Activated CD4-positive, alpha-beta T cell treated with anti-CD3 and anti-CD28 coated beads, Interleukin-2, amount 10 ng/mL, durations not matched to agents 7 days and 5 days (primary cell): ENCODE measurements at regions not wholly inside any gene's neighbourhood (a gene's known extent, or its start where the extent isn't known, plus 50 kb on each side); places are given as distances from the start of the nearest gene placed in this dataset.

Source experiments
- CTCF ChIA-PET: fragments of 350-600 bp; sonication (Branson Sonifier 250); formaldehyde crosslinking; loops from one replicate; lab custom pipeline; 2021; ENCODE audit warnings: antibody characterized with exemption; lab: Charles Lee
- POLR2A ChIA-PET: fragments of 350-600 bp; sonication (Branson Sonifier 250); formaldehyde crosslinking; loops from one replicate; lab custom pipeline; 2021; ENCODE audit warnings: antibody characterized with exemption; lab: Charles Lee
- DNase-seq: peaks from one replicate; pipeline ENCODE4 v3.0.0-alpha.2; 2020
- H3K27ac Mint-ChIP-seq: one replicate; pipeline ENCODE4 v1.8.0; 2021; ENCODE audit warnings: mild to moderate bottlenecking, moderate library complexity, mixed read lengths
- H3K27me3 Mint-ChIP-seq: one replicate; pipeline ENCODE4 v1.8.0; 2021; ENCODE audit warnings: mixed read lengths
- H3K36me3 Mint-ChIP-seq: one replicate; pipeline ENCODE4 v1.8.0; 2021; ENCODE audit warnings: low read depth, mixed read lengths
- H3K4me1 Mint-ChIP-seq: one replicate; pipeline ENCODE4 v1.8.0; 2021; ENCODE audit warnings: mixed read lengths
- H3K4me3 Mint-ChIP-seq: one replicate; pipeline ENCODE4 v1.8.0; 2021; ENCODE audit warnings: mild to moderate bottlenecking, moderate library complexity, mixed read lengths
- H3K9me3 Mint-ChIP-seq: one replicate; pipeline ENCODE4 v1.8.0; 2021; ENCODE audit warnings: mixed read lengths

DNA sequence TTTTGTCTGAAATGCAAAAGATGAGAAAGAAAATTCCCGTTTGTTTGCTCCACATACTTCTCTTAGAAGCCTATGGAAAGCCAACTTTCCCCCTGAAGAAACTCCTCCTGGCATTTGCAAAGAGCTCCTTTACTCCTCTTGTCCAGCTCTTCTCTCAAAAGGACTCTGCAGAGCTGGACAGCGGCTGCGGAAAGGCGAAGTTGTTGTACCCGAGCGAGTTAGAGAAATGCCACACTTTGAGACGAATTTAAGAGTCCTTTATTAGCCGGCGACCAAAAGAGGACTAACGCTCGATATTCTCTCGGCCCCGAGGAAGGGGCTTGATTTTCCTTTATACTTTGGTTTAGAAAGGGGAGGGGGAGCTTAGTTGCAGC lies 157.8 kb downstream of the TRIM27 start:
- Mint-ChIP-seq H3K27ac (no peak overlapping the region), H3K4me3 (no peak overlapping the region), H3K36me3 (no peaks in the 10 kb centered on the region), H3K27me3 (peaks cover 71% of the 10 kb centered on the region), H3K4me1 (no peaks in the 10 kb centered on the region), H3K9me3 (peaks cover 4% of the 10 kb centered on the region)
- ChIA-PET CTCF (interaction anchor here (0.6 to 1.1 kb wide), 4 partner anchors 10 to 71 kb away, joined by 3 to 4 read pairs (median 3); no protein-coding TSS in a partner anchor), POLR2A (no interaction called here)
- no peak for DNase-seq

DNA sequence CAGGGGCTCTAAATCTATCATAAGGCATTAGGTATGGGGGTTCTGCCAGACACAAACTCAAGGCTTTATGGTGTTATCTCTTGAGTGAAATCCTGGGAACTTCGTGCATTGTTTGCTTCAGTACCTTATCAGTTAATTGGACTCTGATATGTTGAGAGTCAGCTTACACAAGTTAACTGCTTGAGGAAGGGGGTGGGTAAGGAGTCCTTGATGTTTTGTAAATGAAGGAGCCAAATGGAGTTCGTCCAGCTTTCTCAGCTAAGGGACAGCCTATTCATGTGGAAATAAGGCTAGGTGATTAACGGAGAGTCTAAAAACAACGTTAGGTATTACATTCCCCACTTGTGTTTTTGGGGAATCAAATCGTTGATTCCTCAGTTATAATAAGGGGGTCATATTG lies 157.4 kb downstream of the TRIM27 start:
- Mint-ChIP-seq H3K27me3 (peaks cover 75% of the 10 kb centered on the region), H3K9me3 (peaks cover 4% of the 10 kb centered on the region), H3K27ac (no peak overlapping the region), H3K36me3 (no peaks in the 10 kb centered on the region), H3K4me1 (no peaks in the 10 kb centered on the region), H3K4me3 (no peak overlapping the region)
- POLR2A ChIA-PET: no interaction called here
- CTCF ChIA-PET: interaction anchor here (0.7 to 1.6 kb wide), 2 partner anchors 41 to 44 kb away, joined by 3 read pairs; no protein-coding TSS in a partner anchor
- no peak for DNase-seq

- no peak overlapping the region for H3K27ac Mint-ChIP-seq
- ChIA-PET POLR2A (no interaction called here), CTCF (interaction anchor here (1.6 kb wide), 1 partner anchor 44 kb away, joined by 3 read pairs; no protein-coding TSS in a partner anchor)
- no peak for DNase-seq
- H3K9me3 Mint-ChIP-seq: peaks cover 4% of the 10 kb centered on the region
- no peaks in the 10 kb centered on the region for H3K36me3 Mint-ChIP-seq
- no peaks in the 10 kb centered on the region for H3K4me1 Mint-ChIP-seq
- H3K27me3 Mint-ChIP-seq: peaks cover 78% of the 10 kb centered on the region
- H3K4me3 Mint-ChIP-seq: no peak overlapping the region
Observed at GRCh38 chr6:28767133-28767532, 156.7 kb downstream of the TRIM27 start.

- peaks cover 81% of the 10 kb centered on the region for H3K27me3 Mint-ChIP-seq
- H3K4me3 Mint-ChIP-seq: no peak overlapping the region
- peaks cover 4% of the 10 kb centered on the region for H3K9me3 Mint-ChIP-seq
- no peak for DNase-seq
- H3K4me1 Mint-ChIP-seq: no peaks in the 10 kb centered on the region
- H3K36me3 Mint-ChIP-seq: peaks cover 3% of the 10 kb centered on the region
- ChIA-PET CTCF (interaction anchor here (1.6 kb wide), 1 partner anchor 43 kb away, joined by 3 read pairs; no protein-coding TSS in a partner anchor), POLR2A (no interaction called here)
- no peak overlapping the region for H3K27ac Mint-ChIP-seq
Observed at GRCh38 chr6:28767691-28768090, 156.1 kb downstream of the TRIM27 start.

- H3K36me3 Mint-ChIP-seq: peaks cover 8% of the 10 kb centered on the region
- H3K27ac Mint-ChIP-seq: no peak overlapping the region
- H3K4me1 Mint-ChIP-seq: peaks cover 3% of the 10 kb centered on the region
- peaks cover 4% of the 10 kb centered on the region for H3K9me3 Mint-ChIP-seq
- DNase-seq: no peak
- peaks cover 88% of the 10 kb centered on the region for H3K27me3 Mint-ChIP-seq
- H3K4me3 Mint-ChIP-seq: no peak overlapping the region
- POLR2A ChIA-PET: no interaction called here
- CTCF ChIA-PET: interaction anchor here (1.6 kb wide), 1 partner anchor 42 kb away, joined by 3 read pairs; no protein-coding TSS in a partner anchor
Observed at GRCh38 chr6:28768187-28768913, 155.4 kb downstream of the TRIM27 start.

- DNase-seq: no peak
- peaks cover 92% of the 10 kb centered on the region for H3K27me3 Mint-ChIP-seq
- ChIA-PET POLR2A (no interaction called here), CTCF (no interaction called here)
- H3K27ac Mint-ChIP-seq: no peak overlapping the region
- peaks cover 5% of the 10 kb centered on the region for H3K9me3 Mint-ChIP-seq
- H3K36me3 Mint-ChIP-seq: peaks cover 13% of the 10 kb centered on the region
- H3K4me3 Mint-ChIP-seq: no peak overlapping the region
- peaks cover 3% of the 10 kb centered on the region for H3K4me1 Mint-ChIP-seq
Observed at GRCh38 chr6:28769626-28770402, 154.0 kb downstream of the TRIM27 start.

DNA sequence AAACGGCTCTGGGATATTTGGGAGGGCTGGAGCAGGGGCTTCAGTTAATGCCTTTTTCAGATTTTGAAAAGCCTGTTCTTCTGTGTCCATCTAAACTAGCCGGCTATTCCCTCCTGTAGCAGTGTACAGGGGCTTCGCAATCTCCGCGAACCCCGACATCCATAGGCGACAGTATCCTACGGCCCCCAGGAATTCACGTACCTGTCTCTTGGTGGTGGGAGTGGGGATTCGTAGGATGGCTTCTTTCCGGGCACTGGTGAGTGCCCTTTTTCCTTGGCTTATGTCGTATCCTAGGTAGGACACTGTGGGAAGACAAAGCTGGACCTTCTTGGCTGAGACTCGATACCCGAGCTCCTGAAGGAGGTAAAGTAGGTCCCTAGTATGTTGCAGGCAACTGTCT lies 153.1 kb downstream of the TRIM27 start:
- peaks cover 91% of the 10 kb centered on the region for H3K27me3 Mint-ChIP-seq
- ChIA-PET CTCF (no interaction called here), POLR2A (no interaction called here)
- H3K27ac Mint-ChIP-seq: no peak overlapping the region
- H3K4me3 Mint-ChIP-seq: no peak overlapping the region
- DNase-seq: no peak
- H3K9me3 Mint-ChIP-seq: peaks cover 4% of the 10 kb centered on the region
- peaks cover 5% of the 10 kb centered on the region for H3K4me1 Mint-ChIP-seq
- H3K36me3 Mint-ChIP-seq: peaks cover 16% of the 10 kb centered on the region

- POLR2A ChIA-PET: no interaction called here
- peaks cover 91% of the 10 kb centered on the region for H3K27me3 Mint-ChIP-seq
- CTCF ChIA-PET: no interaction called here
- H3K9me3 Mint-ChIP-seq: peaks cover 9% of the 10 kb centered on the region
- no peak overlapping the region for H3K4me3 Mint-ChIP-seq
- H3K36me3 Mint-ChIP-seq: peaks cover 16% of the 10 kb centered on the region
- no peak overlapping the region for H3K27ac Mint-ChIP-seq
- no peak for DNase-seq
- H3K4me1 Mint-ChIP-seq: peaks cover 5% of the 10 kb centered on the region
Observed at GRCh38 chr6:28771401-28772267, 152.2 kb downstream of the TRIM27 start.

DNA sequence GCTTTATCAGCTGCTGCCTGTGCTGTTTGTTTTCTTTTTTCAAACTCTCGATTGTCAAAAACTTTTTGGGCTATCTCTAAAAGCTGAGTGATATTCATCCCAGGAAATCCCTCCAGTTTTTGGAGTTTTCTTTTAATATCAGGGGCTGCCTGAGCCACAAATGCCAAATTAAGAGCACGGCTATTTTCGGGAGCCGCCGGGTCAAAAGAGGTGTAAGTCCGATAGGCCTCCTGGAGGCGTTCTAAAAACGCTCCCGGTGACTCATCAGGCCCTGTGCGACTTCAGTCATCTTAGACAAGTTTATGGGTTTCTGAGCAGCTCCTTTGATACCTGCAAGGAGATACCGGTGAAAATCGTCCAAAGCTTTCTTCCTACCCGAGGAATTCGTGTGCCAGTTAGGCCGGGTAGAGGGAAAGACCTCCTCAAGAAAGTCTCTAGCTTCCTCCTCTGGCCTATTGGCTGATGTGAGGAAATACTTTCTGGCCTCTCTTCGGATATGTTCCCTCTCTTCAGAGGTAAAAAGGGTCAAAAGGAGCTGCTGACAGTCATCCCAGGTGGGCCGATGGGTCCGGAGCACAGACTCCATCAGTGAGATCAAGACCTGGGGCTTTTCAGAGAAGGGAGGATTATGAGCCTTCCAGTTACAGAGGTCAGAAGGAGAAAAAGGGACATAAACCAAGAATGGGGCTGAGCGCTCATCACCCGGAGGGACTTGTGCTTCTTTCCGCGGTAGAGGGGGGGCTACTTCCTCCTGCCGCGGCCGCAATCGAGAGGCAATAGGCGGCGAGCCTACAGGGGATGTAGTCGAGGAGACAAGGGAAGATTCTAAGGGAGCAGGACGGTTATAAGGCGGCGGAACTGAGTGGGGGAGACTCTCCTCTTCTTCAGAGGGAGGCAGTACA lies 151.1 kb downstream of the TRIM27 start:
- no peak for DNase-seq
- Mint-ChIP-seq H3K4me1 (peaks cover 5% of the 10 kb centered on the region), H3K27ac (peak overlapping the region; percentile 76), H3K4me3 (no peak overlapping the region), H3K36me3 (peaks cover 16% of the 10 kb centered on the region), H3K27me3 (peaks cover 88% of the 10 kb centered on the region), H3K9me3 (peaks cover 9% of the 10 kb centered on the region)
- ChIA-PET CTCF (no interaction called here), POLR2A (no interaction called here)

- Mint-ChIP-seq H3K4me1 (peaks cover 5% of the 10 kb centered on the region), H3K36me3 (peaks cover 16% of the 10 kb centered on the region), H3K27me3 (peaks cover 87% of the 10 kb centered on the region), H3K9me3 (peaks cover 9% of the 10 kb centered on the region), H3K27ac (peak overlapping the region; percentile 70), H3K4me3 (peak overlapping the region; percentile 59)
- CTCF ChIA-PET: no interaction called here
- POLR2A ChIA-PET: no interaction called here
- DNase-seq: no peak
Observed at GRCh38 chr6:28774292-28775051, 149.3 kb downstream of the TRIM27 start.

DNA sequence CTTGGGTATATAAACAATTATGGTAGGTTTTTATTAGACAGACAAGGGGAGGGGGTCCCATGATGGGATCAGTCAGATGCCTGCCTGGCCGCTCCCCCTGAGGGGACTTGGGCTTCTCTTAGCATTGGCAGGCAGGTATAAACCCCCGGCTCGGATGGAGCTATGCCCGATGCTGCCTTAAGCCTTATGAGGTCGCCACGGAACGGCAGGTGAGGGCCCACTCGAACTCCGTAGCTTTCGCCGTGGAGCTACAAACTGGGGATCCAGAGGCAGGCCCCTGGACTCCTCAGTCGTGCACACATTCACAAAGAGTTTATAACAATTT lies 148.8 kb downstream of the TRIM27 start:
- H3K4me3 Mint-ChIP-seq: peak overlapping the region; percentile 43
- peaks cover 9% of the 10 kb centered on the region for H3K9me3 Mint-ChIP-seq
- peaks cover 87% of the 10 kb centered on the region for H3K27me3 Mint-ChIP-seq
- DNase-seq: no peak
- H3K4me1 Mint-ChIP-seq: peaks cover 5% of the 10 kb centered on the region
- CTCF ChIA-PET: no interaction called here
- H3K27ac Mint-ChIP-seq: peak overlapping the region; percentile 72
- POLR2A ChIA-PET: no interaction called here
- H3K36me3 Mint-ChIP-seq: peaks cover 16% of the 10 kb centered on the region
